ENCODE measurements at regions not wholly inside any gene's neighbourhood (a gene's known extent, or its start where the extent isn't known, plus 50 kb on each side); places are given as distances from the start of the nearest gene placed in this dataset.

GRCh38 chr4:126894963-126895362 lies 737.8 kb upstream of the INTU start:
- Histone ChIP-seq H3K4me1 (ENCODE audit: control insufficient read depth in 5 of 5, insufficient read depth in 5 of 5, low read length in 5 of 5) (peaks cover 0 to 15% (median 5%) of the 10 kb centered on the region in 5 donors), H3K27me3 (ENCODE audit: control insufficient read depth in 3 of 3, insufficient read depth in 3 of 3, low read length in 2 of 3) (no peaks in the 10 kb centered on the region), H3K9me3 (ENCODE audit: control insufficient read depth in 4 of 4, insufficient read depth in 3 of 4, low read length in 3 of 4) (peaks cover 0 to 6% (median 3%) of the 10 kb centered on the region in 4 donors), H3K27ac (ENCODE audit: low read depth in 1 of 2, low read length in 1 of 2) (no peak overlapping the region), H3K9ac (ENCODE audit: insufficient read depth in 1 of 2, low read length in 2 of 2) (no peak overlapping the region), H3K36me3 (ENCODE audit: control insufficient read depth in 4 of 4, insufficient read depth in 4 of 4, low read length in 4 of 4) (no peaks in the 10 kb centered on the region), H3K4me3 (no peak overlapping the region)
- TF ChIP-seq, protein P1, sequence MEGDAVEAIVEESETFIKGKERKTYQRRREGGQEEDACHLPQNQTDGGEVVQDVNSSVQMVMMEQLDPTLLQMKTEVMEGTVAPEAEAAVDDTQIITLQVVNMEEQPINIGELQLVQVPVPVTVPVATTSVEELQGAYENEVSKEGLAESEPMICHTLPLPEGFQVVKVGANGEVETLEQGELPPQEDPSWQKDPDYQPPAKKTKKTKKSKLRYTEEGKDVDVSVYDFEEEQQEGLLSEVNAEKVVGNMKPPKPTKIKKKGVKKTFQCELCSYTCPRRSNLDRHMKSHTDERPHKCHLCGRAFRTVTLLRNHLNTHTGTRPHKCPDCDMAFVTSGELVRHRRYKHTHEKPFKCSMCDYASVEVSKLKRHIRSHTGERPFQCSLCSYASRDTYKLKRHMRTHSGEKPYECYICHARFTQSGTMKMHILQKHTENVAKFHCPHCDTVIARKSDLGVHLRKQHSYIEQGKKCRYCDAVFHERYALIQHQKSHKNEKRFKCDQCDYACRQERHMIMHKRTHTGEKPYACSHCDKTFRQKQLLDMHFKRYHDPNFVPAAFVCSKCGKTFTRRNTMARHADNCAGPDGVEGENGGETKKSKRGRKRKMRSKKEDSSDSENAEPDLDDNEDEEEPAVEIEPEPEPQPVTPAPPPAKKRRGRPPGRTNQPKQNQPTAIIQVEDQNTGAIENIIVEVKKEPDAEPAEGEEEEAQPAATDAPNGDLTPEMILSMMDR (IDR thresholded peaks at IDR 0.05; ENCODE audit: control extremely low read depth, extremely low read depth), result no peak
- ATAC-seq (ENCODE audit: insufficient read depth, low FRiP score) (no peak), DNase-seq (no peak)
- 80 to 85% methylated on average over 1 of the region's 1 CpG for WGBS, 2 donors

DNA sequence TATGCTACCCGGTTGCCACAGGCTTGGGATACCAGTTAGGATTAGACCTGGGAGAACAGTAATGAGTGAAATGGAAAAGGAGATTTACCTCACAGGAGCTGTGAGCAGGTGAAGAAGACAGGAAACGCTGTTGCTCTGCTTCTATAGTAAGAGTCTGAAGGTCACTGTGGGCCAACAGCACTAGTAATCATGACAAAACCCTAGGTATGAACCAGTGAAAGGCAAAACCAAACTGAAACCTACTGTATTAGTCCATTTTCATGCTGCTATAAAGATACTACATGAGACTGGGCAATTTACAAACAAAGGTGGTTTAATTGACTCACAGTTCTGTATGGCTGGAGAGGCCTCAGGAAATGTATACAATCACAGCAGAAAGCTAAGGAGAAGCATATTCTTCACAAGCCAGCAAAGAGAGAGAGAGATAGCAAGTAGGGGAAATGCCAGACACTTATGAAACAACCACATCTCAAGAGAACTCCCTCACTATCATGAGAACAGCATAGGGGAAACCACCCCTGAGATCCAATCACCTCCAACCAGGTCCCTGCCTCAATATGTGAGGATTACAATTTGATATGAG lies 736.7 kb upstream of the INTU start:
- Histone ChIP-seq H3K36me3 (ENCODE audit: control insufficient read depth in 4 of 4, insufficient read depth in 4 of 4, low read length in 4 of 4) (no peaks in the 10 kb centered on the region), H3K27me3 (ENCODE audit: control insufficient read depth in 3 of 3, insufficient read depth in 3 of 3, low read length in 2 of 3) (no peaks in the 10 kb centered on the region), H3K9me3 (ENCODE audit: control insufficient read depth in 4 of 4, insufficient read depth in 3 of 4, low read length in 3 of 4) (peaks cover 0 to 6% (median 3%) of the 10 kb centered on the region in 4 donors), H3K4me1 (ENCODE audit: control insufficient read depth in 5 of 5, insufficient read depth in 5 of 5, low read length in 5 of 5) (peaks cover 0 to 12% (median 5%) of the 10 kb centered on the region in 5 donors), H3K27ac (ENCODE audit: low read depth in 1 of 2, low read length in 1 of 2) (no peak overlapping the region), H3K4me3 (no peak overlapping the region), H3K9ac (ENCODE audit: insufficient read depth in 1 of 2, low read length in 2 of 2) (no peak overlapping the region)
- WGBS, 2 donors, result 84 to 93% methylated on average over 2 of the region's 2 CpGs
- TF ChIP-seq, protein P1 (IDR thresholded peaks at IDR 0.05; ENCODE audit: control extremely low read depth, extremely low read depth), result no peak
- DNase-seq (no peak), ATAC-seq (ENCODE audit: insufficient read depth, low FRiP score) (no peak)

DNA sequence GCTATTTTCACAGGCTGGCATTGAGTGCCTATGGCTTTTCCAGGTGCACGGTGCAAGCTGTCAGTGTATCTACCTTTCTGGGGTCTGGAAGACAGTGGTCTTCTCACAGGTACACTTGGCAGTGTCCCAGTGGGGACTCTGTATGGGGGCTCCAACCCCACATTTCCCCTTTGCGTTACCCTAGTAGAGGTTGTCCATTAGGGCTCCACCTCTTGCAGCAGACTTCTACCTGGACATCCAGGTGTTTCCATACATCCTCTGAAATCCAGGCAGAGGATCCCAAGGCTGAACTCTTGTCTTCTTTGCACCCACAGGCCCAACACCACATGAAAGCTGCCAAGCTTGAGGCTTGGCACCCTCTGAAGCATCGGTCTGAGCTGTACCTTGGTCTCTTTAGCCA lies 735.7 kb upstream of the INTU start:
- H3K27ac ChIP-seq (ENCODE audit: low read depth in 1 of 2, low read length in 1 of 2), result no peak overlapping the region
- DNase-seq, result no peak
- peaks cover 0 to 12% (median 5%) of the 10 kb centered on the region in 5 donors for H3K4me1 ChIP-seq (ENCODE audit: control insufficient read depth in 5 of 5, insufficient read depth in 5 of 5, low read length in 5 of 5)
- no peak for ATAC-seq (ENCODE audit: insufficient read depth, low FRiP score)
- WGBS, 2 donors, result 74 to 92% methylated on average over 3 of the region's 3 CpGs
- no peaks in the 10 kb centered on the region for H3K36me3 ChIP-seq (ENCODE audit: control insufficient read depth in 4 of 4, insufficient read depth in 4 of 4, low read length in 4 of 4)
- H3K9ac ChIP-seq (ENCODE audit: insufficient read depth in 1 of 2, low read length in 2 of 2), result no peak overlapping the region
- no peak overlapping the region for H3K4me3 ChIP-seq
- TF ChIP-seq, protein P1 (IDR thresholded peaks at IDR 0.05; ENCODE audit: control extremely low read depth, extremely low read depth), result no peak
- H3K27me3 ChIP-seq (ENCODE audit: control insufficient read depth in 3 of 3, insufficient read depth in 3 of 3, low read length in 2 of 3), result no peaks in the 10 kb centered on the region
- peaks cover 0 to 6% (median 3%) of the 10 kb centered on the region in 4 donors for H3K9me3 ChIP-seq (ENCODE audit: control insufficient read depth in 4 of 4, insufficient read depth in 3 of 4, low read length in 3 of 4)

DNA sequence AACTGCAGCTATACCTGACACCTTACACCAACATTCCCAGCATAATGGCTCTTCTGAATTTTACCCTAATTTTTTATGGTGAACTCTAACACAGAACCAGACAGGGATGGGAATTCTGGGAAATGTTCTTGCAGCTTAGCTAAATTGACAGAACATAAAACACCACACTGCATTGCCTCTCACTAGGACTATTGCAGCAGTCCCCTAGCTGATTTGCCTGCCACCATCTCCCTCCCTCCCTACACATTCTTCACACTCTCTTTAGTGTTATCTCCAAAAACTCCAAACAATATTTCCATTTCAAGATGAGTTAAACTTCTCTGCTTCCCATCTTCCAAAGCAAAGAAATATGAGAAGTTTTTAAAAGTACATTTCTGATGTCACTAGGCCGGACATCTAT lies 733.9 kb upstream of the INTU start:
- TF ChIP-seq, protein P1 (IDR thresholded peaks at IDR 0.05; ENCODE audit: control extremely low read depth, extremely low read depth), result no peak
- Histone ChIP-seq H3K27ac (ENCODE audit: low read depth in 1 of 2, low read length in 1 of 2) (peak overlapping the region in 1 of 2 donors; percentile 37), H3K4me3 (no peak overlapping the region), H3K36me3 (ENCODE audit: control insufficient read depth in 4 of 4, insufficient read depth in 4 of 4, low read length in 4 of 4) (no peaks in the 10 kb centered on the region), H3K4me1 (ENCODE audit: control insufficient read depth in 5 of 5, insufficient read depth in 5 of 5, low read length in 5 of 5) (peaks cover 0 to 12% (median 5%) of the 10 kb centered on the region in 5 donors), H3K9me3 (ENCODE audit: control insufficient read depth in 4 of 4, insufficient read depth in 3 of 4, low read length in 3 of 4) (peaks cover 0 to 6% (median 3%) of the 10 kb centered on the region in 4 donors), H3K27me3 (ENCODE audit: control insufficient read depth in 3 of 3, insufficient read depth in 3 of 3, low read length in 2 of 3) (no peaks in the 10 kb centered on the region), H3K9ac (ENCODE audit: insufficient read depth in 1 of 2, low read length in 2 of 2) (no peak overlapping the region)
- DNase-seq (peak in 1 of 3 donors; percentile 43), ATAC-seq (ENCODE audit: insufficient read depth, low FRiP score) (no peak)
- 85 to 86% methylated on average over 1 of the region's 1 CpG for WGBS, 2 donors

All from lung (tissue), 11 donors.